H1 (cell line): ENCODE measurements at regions not wholly inside any gene's neighbourhood (a gene's known extent, or its start where the extent isn't known, plus 50 kb on each side); places are given as distances from the start of the nearest gene placed in this dataset.

Experiments
- KDM1A ChIP-seq: fragments of 200-600, 300-600 bp; sonication (generic); IDR thresholded peaks from 2 replicates; pipeline ENCODE4 v1.7.1; 2016; ENCODE audit warnings: mild to moderate bottlenecking, low read length, borderline replicate concordance
- SUZ12 ChIP-seq: fragments of 200-600 bp; sonication (generic); IDR thresholded peaks from 2 replicates; pipeline ENCODE4 v1.6.1; 2012; ENCODE audit warnings: mild to moderate bottlenecking, inconsistent platforms, low read length, moderate library complexity, mixed read lengths
- TEAD4 ChIP-seq: IDR thresholded peaks from 2 replicates; pipeline ENCODE4 v1.6.1; 2012; ENCODE audit warnings: low read depth, low read length, inconsistent platforms, mixed read lengths
- TF ChIP-seq, protein P1 (sequence below): fragments of 300-600 bp; sonication (generic); IDR thresholded peaks from 2 replicates; pipeline ENCODE4 v1.7.1; 2012; ENCODE audit warnings: low read length, moderate library complexity, mild to moderate bottlenecking, inconsistent platforms; ENCODE audit not compliant: insufficient replicate concordance
- TF ChIP-seq, protein P2 (sequence below): IDR thresholded peaks from 2 replicates; pipeline ENCODE4 v1.6.1; 2012; ENCODE audit warnings: inconsistent platforms
- TF ChIP-seq, protein P3 (sequence below): IDR thresholded peaks from 2 replicates; pipeline ENCODE4 v1.6.1; 2011; ENCODE audit warnings: low read depth, mild to moderate bottlenecking, low read length; ENCODE audit not compliant: insufficient read depth

- TF ChIP-seq, protein P1, sequence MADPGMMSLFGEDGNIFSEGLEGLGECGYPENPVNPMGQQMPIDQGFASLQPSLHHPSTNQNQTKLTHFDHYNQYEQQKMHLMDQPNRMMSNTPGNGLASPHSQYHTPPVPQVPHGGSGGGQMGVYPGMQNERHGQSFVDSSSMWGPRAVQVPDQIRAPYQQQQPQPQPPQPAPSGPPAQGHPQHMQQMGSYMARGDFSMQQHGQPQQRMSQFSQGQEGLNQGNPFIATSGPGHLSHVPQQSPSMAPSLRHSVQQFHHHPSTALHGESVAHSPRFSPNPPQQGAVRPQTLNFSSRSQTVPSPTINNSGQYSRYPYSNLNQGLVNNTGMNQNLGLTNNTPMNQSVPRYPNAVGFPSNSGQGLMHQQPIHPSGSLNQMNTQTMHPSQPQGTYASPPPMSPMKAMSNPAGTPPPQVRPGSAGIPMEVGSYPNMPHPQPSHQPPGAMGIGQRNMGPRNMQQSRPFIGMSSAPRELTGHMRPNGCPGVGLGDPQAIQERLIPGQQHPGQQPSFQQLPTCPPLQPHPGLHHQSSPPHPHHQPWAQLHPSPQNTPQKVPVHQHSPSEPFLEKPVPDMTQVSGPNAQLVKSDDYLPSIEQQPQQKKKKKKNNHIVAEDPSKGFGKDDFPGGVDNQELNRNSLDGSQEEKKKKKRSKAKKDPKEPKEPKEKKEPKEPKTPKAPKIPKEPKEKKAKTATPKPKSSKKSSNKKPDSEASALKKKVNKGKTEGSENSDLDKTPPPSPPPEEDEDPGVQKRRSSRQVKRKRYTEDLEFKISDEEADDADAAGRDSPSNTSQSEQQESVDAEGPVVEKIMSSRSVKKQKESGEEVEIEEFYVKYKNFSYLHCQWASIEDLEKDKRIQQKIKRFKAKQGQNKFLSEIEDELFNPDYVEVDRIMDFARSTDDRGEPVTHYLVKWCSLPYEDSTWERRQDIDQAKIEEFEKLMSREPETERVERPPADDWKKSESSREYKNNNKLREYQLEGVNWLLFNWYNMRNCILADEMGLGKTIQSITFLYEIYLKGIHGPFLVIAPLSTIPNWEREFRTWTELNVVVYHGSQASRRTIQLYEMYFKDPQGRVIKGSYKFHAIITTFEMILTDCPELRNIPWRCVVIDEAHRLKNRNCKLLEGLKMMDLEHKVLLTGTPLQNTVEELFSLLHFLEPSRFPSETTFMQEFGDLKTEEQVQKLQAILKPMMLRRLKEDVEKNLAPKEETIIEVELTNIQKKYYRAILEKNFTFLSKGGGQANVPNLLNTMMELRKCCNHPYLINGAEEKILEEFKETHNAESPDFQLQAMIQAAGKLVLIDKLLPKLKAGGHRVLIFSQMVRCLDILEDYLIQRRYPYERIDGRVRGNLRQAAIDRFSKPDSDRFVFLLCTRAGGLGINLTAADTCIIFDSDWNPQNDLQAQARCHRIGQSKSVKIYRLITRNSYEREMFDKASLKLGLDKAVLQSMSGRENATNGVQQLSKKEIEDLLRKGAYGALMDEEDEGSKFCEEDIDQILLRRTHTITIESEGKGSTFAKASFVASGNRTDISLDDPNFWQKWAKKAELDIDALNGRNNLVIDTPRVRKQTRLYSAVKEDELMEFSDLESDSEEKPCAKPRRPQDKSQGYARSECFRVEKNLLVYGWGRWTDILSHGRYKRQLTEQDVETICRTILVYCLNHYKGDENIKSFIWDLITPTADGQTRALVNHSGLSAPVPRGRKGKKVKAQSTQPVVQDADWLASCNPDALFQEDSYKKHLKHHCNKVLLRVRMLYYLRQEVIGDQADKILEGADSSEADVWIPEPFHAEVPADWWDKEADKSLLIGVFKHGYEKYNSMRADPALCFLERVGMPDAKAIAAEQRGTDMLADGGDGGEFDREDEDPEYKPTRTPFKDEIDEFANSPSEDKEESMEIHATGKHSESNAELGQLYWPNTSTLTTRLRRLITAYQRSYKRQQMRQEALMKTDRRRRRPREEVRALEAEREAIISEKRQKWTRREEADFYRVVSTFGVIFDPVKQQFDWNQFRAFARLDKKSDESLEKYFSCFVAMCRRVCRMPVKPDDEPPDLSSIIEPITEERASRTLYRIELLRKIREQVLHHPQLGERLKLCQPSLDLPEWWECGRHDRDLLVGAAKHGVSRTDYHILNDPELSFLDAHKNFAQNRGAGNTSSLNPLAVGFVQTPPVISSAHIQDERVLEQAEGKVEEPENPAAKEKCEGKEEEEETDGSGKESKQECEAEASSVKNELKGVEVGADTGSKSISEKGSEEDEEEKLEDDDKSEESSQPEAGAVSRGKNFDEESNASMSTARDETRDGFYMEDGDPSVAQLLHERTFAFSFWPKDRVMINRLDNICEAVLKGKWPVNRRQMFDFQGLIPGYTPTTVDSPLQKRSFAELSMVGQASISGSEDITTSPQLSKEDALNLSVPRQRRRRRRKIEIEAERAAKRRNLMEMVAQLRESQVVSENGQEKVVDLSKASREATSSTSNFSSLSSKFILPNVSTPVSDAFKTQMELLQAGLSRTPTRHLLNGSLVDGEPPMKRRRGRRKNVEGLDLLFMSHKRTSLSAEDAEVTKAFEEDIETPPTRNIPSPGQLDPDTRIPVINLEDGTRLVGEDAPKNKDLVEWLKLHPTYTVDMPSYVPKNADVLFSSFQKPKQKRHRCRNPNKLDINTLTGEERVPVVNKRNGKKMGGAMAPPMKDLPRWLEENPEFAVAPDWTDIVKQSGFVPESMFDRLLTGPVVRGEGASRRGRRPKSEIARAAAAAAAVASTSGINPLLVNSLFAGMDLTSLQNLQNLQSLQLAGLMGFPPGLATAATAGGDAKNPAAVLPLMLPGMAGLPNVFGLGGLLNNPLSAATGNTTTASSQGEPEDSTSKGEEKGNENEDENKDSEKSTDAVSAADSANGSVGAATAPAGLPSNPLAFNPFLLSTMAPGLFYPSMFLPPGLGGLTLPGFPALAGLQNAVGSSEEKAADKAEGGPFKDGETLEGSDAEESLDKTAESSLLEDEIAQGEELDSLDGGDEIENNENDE, result no peak
- TF ChIP-seq, protein P2, sequence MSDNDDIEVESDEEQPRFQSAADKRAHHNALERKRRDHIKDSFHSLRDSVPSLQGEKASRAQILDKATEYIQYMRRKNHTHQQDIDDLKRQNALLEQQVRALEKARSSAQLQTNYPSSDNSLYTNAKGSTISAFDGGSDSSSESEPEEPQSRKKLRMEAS, result no peak
- TF ChIP-seq SUZ12 (no peak), KDM1A (no peak), TEAD4 (no peak)
- TF ChIP-seq, protein P3, sequence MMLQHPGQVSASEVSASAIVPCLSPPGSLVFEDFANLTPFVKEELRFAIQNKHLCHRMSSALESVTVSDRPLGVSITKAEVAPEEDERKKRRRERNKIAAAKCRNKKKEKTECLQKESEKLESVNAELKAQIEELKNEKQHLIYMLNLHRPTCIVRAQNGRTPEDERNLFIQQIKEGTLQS, result no peak
Measured at GRCh38 chr7:35467456-35467978, 213.6 kb upstream of the TBX20 start (continued).
